Ovary (tissue), 7 donors: ENCODE measurements at regions not wholly inside any gene's neighbourhood (a gene's known extent, or its start where the extent isn't known, plus 50 kb on each side); places are given as distances from the start of the nearest gene placed in this dataset.

ENCODE experiments used
- DNase-seq, 5 donors: peaks; one replicate each; pipeline ENCODE4 v3.0.0-alpha.2; 2019 to 2020
- H3K27ac ChIP-seq, 2 donors: fragments of 200-600 bp; one replicate each; pipeline versions ENCODE4 v1.5.1 to v1.8.0; 2019 to 2022
- H3K27me3 ChIP-seq: fragments of 200-600 bp; one replicate; pipeline ENCODE4 v1.8.0; 2022
- H3K36me3 ChIP-seq: fragments of 200-600 bp; sonication (generic); one replicate; pipeline ENCODE4 v1.5.1; 2019
- H3K4me1 ChIP-seq: one replicate; pipeline ENCODE4 v1.8.1; 2013; ENCODE audit warnings: mild to moderate bottlenecking, moderate library complexity; ENCODE audit not compliant: insufficient read depth
- H3K4me3 ChIP-seq: fragments of 200-600 bp; sonication (generic); one replicate; pipeline ENCODE4 v1.5.1; 2017
- H3K9me3 ChIP-seq, 2 donors: fragments of 200-600 bp in 1 of 2; sonication (generic) in 1 of 2; one replicate each; pipeline versions ENCODE4 v1.5.1 to v1.8.1; 2013 to 2019; ENCODE audit warnings: mild to moderate bottlenecking in 1 of 2, moderate library complexity in 1 of 2
- CTCF ChIP-seq, 3 donors: fragments of 450-650 bp in 2 of 3; fragments of 200-600 bp in 1 of 3; IDR thresholded peaks; one replicate each; pipeline versions ENCODE4 v1.5.1 to v1.8.0; 2016 to 2022; ENCODE audit warnings: antibody characterized with exemption in 3 of 3, mild to moderate bottlenecking in 1 of 3
- EP300 ChIP-seq: sonication (generic); formaldehyde crosslinking; IDR thresholded peaks from one replicate; pipeline ENCODE4 v1.6.1; 2017; ENCODE audit warnings: antibody characterized with exemption
- POLR2A ChIP-seq: fragments of 450-650 bp; IDR thresholded peaks from one replicate; pipeline ENCODE4 v1.6.1; 2017; ENCODE audit warnings: antibody characterized with exemption, mild to moderate bottlenecking, moderate library complexity
- WGBS, 3 donors: extraction: QIAGEN DNeasy Blood & Tissue Kit in 1 of 3; methylation state at CpG; one replicate each; pipeline versions ENCODE4 v1.1.5 to v1.1.7; 2013 to 2017; 5-methylcytosine and 5-hydroxymethylcytosine counted together
- intact Hi-C, 4 donors: fragments of 100-400 bp; cut with DNase I; formaldehyde crosslinking; loops; one replicate each; pipeline versions ENCODE4 v1.11.0 to v1.15.1; 2022 to 2023
- donor health status: DM: no; HTN: no; CAD: no; lungs with moderate emphysema.
- donor health status: DM: no; HTN: no; CAD: no.
- donor health status: Bipolar disorder and iron deficiency.
- donor health status: DM: no; HTN: no; CAD: no.
- donor health status: DM: yes; HTN: yes; CAD: no.

GRCh38 chr6:117194978-117195377 is 70.4 kb upstream of the VGLL2 start:
- no peaks in the 10 kb centered on the region for H3K4me1 ChIP-seq
- no peaks in the 10 kb centered on the region for H3K9me3 ChIP-seq
- 39 to 51% (median 45%) methylated on average over 4 of the region's 4 CpGs for whole genome bisulfite sequencing, 3 donors
- H3K36me3 ChIP-seq, result no peaks in the 10 kb centered on the region
- H3K27me3 ChIP-seq, result no peaks in the 10 kb centered on the region
- DNase-seq, result no peak
- intact Hi-C loops, result no loop called here
- H3K4me3 ChIP-seq, result no peak overlapping the region
- no peak overlapping the region for H3K27ac ChIP-seq
- TF ChIP-seq EP300 (no peak), CTCF (IDR thresholded peaks at IDR 0.05) (no peak), POLR2A (no peak)

GRCh38 chr6:117195728-117196127 is 69.6 kb upstream of the VGLL2 start:
- no peak overlapping the region for H3K4me3 ChIP-seq
- no peaks in the 10 kb centered on the region for H3K36me3 ChIP-seq
- WGBS, 3 donors, result 8 to 18% (median 14%) methylated on average over 3 of the region's 3 CpGs
- H3K27ac ChIP-seq, result no peak overlapping the region
- TF ChIP-seq CTCF (IDR thresholded peaks at IDR 0.05) (no peak), POLR2A (no peak), EP300 (no peak)
- intact Hi-C loops, result no loop called here
- no peaks in the 10 kb centered on the region for H3K9me3 ChIP-seq
- no peak for DNase-seq
- H3K27me3 ChIP-seq, result no peaks in the 10 kb centered on the region
- no peaks in the 10 kb centered on the region for H3K4me1 ChIP-seq

DNA sequence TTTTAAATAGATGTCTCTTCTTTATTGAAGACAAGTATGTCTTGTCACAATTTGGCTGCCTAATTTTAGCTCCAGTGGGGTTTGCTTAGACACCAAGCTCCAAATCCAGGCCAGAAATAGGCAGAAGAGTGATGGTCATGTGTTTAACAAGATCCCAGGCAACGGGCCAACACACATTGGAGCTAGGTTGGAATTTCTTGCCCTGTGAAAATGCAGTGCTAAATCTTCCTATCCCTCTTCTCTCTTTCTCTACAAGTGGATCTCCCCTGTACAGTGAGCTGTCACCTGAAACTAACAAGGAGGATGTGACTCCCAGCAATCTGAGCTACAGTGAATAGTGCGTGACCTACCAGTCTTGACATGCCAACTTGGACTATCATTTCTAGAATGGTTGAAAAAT is 65.3 kb upstream of the VGLL2 start:
- H3K36me3 ChIP-seq, result no peaks in the 10 kb centered on the region
- no peaks in the 10 kb centered on the region for H3K4me1 ChIP-seq
- H3K9me3 ChIP-seq, result no peaks in the 10 kb centered on the region
- WGBS, 3 donors, result 56 to 84% (median 81%) methylated on average over 2 of the region's 2 CpGs
- TF ChIP-seq EP300, result no peak
- no peak for DNase-seq
- no peak overlapping the region for H3K4me3 ChIP-seq
- no peaks in the 10 kb centered on the region for H3K27me3 ChIP-seq
- H3K27ac ChIP-seq, result no peak overlapping the region
- intact Hi-C loops, result no loop called here

DNA sequence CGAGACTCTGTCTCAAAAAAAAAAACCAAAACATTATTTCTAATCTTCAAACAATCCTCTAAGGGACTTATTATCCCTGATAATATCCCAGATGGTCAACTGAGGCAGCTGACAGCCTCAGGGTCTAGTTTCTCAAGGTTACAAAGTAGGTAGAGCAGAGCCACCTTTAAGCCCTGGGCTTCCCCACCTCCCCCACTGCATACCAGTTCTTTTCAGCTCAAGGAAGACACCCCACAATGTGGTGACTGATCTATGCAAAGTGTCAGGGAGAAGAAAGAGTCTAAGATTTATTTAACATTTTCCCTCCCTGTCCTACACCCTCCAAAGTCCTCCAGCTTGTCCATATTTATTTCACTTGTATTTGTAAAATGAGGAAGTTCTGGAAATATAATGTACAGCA is 60.5 kb upstream of the VGLL2 start:
- H3K4me1 ChIP-seq, result no peaks in the 10 kb centered on the region
- no peaks in the 10 kb centered on the region for H3K27me3 ChIP-seq
- no peak for DNase-seq
- H3K4me3 ChIP-seq, result no peak overlapping the region
- intact Hi-C loops, result no loop called here
- TF ChIP-seq POLR2A, result no peak
- TF ChIP-seq EP300, result no peak
- TF ChIP-seq CTCF (IDR thresholded peaks at IDR 0.05), result no peak
- H3K36me3 ChIP-seq, result no peaks in the 10 kb centered on the region
- H3K27ac ChIP-seq, result no peak overlapping the region
- 67 to 100% (median 69%) methylated on average over 1 of the region's 1 CpG for WGBS, 3 donors
- H3K9me3 ChIP-seq, result no peaks in the 10 kb centered on the region

- no peaks in the 10 kb centered on the region for H3K36me3 ChIP-seq
- H3K27me3 ChIP-seq, result no peaks in the 10 kb centered on the region
- TF ChIP-seq EP300 (no peak), POLR2A (no peak), CTCF (IDR thresholded peaks at IDR 0.05) (no peak)
- no peaks in the 10 kb centered on the region for H3K4me1 ChIP-seq
- WGBS, 3 donors, result 44 to 53% (median 46%) methylated on average over 4 of the region's 4 CpGs
- no peak overlapping the region for H3K4me3 ChIP-seq
- intact Hi-C loops, result no loop called here
- DNase-seq, result no peak
- no peak overlapping the region for H3K27ac ChIP-seq
- H3K9me3 ChIP-seq, result no peaks in the 10 kb centered on the region
These were observed 59.5 kb upstream of the VGLL2 start for GRCh38 chr6:117205876-117206275.
